Transverse colon (tissue), 4 donors: ENCODE measurements at regions not wholly inside any gene's neighbourhood (a gene's known extent, or its start where the extent isn't known, plus 50 kb on each side); places are given as distances from the start of the nearest gene placed in this dataset.

Experiments used
- CTCF ChIP-seq, 5 experiments: fragments of 200-600 bp in 3 of 5; fragments of 450-650 bp in 2 of 5; sonication (generic) in 3 of 5; IDR thresholded peaks; 1 replicate in 2 of 5; 2 replicates in 3 of 5; pipeline ENCODE4 v1.5.1; 2016 to 2017; ENCODE audit warnings: antibody characterized with exemption in 5 of 5, inconsistent platforms in 3 of 5, mild to moderate bottlenecking in 2 of 5, moderate library complexity in 1 of 5
- POLR2AphosphoS5 ChIP-seq, 3 donors: sonication (generic); formaldehyde crosslinking; IDR thresholded peaks; one replicate each; pipeline ENCODE4 v1.6.1; 2016; ENCODE audit warnings: antibody characterized with exemption in 3 of 3

GRCh38 chr5:157930710-157931109 is 71.8 kb upstream of the CLINT1 start:
- TF ChIP-seq CTCF (IDR thresholded peaks at IDR 0.05) (no peak), POLR2AphosphoS5 (IDR thresholded peaks at IDR 0.05) (no peak)
